HG03060 (cell line): ENCODE measurements at regions not wholly inside any gene's neighbourhood (a gene's known extent, or its start where the extent isn't known, plus 50 kb on each side); places are given as distances from the start of the nearest gene placed in this dataset.
"Not testable (repeated sequence)": the region's sequence is repeated elsewhere in the genome, so short reads cannot be mapped to it uniquely, and the experiment has no call there.

Source experiments
- ATAC-seq: cut with Tn5 transposase; IDR thresholded peaks from one replicate; pipeline ENCODE4 v1.9.1; 2021; ENCODE audit warnings: low read depth, moderate number of reproducible peaks; ENCODE audit not compliant: unreplicated experiment

DNA sequence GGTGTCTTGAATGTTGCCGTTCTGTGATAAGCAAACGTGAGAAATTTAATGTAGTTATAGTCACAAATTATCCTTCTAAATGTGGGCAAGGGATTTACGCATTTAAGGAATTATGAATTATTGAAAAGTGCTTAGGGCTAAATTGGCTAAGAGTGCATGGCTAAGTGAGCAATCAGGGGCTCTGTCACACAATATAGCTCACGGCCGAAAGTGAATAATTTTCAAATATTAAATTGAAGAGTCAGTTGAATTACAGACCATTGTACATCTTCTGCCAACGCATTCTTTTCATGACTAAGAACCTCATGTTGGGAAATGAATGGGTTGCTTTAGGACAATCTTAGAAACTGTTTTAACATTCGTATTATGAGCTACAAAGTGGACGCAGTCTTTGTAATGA is 1832.9 kb upstream of the LRRTM1 start:
- ATAC-seq = no peak

DNA sequence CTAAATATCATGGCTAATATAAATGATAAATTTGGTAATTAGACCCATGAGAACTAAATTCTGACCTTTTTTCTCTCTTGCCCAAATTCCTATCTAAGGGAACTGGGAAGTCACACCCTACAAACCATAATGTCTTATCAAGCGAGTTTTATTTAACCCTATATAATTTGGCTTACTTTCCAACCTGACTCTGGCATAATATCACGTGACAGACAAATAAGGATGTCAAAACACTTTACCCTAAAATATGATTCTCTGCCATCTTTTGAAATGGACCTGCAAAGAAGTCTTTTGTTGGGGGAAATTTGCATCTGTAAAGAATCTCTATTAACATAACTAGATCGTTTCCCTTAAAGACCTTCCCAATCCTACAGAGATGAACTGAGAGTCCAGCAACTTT is 1823.5 kb upstream of the LRRTM1 start:
- ATAC-seq = no peak

- ATAC-seq = no peak
Observed at GRCh38 chr2:82124629-82125028, 1820.1 kb upstream of the LRRTM1 start.

GRCh38 chr2:82120654-82121053 is 1816.1 kb upstream of the LRRTM1 start:
- no peak for ATAC-seq

DNA sequence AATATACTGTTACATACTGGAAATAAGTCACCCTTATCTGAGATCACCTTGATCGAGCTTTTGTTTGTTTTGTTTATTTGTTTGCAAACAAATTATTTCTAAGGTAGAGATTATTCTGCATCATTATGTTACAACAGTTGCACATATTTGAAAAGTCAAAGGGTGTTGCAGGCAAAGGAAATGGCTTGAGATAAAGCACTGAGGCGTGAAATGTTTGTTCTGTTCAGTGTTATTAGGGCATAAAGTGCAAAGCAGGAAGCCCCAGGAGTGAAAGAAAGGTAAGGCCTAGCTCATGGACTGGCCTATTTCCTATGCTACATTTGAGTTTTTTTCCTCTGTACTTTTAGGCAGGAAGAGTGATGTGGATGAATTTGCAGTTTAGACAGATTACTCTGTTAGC is 1815.6 kb upstream of the LRRTM1 start:
- no peak for ATAC-seq

DNA sequence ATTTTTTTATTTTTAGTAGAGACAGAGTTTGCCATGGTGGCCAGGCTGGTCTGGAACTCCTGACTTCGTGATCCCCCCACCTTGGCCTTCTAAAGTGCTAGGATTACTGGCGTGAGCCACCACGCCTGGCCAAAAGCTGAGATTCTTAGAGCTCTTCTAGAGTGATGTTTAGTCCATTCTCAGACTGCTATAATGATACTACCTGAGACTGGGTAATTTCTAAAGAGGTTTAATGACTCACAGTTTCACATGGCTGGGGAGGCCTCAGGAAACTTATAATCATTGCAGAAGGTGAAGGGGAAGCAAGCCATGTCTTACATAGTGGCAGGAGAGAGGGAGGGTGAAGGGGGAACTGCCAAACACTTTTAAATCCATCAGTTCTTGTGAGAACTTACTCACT is 1804.9 kb upstream of the LRRTM1 start:
- no peak for ATAC-seq

DNA sequence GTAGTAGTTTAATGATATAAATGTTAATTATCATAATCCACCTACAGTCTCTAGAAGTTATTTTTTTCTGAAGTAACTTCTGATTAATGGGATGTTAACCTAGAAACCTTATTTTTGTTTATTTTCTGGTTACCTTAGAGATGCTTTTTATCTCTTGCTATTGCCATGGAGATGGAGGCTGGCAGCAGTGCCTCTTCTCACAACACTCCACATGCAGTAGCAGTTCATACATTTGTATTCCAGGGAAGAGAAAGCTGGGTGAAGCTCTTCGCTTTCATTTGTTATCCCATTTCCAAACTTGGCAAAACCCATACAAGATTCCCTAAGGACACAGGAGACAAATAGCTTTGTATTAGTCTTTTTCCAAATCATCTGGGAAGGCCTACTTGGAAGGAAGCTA is 1794.1 kb upstream of the LRRTM1 start:
- no peak for ATAC-seq

GRCh38 chr2:82089518-82089917 is 1785.0 kb upstream of the LRRTM1 start:
- no peak for ATAC-seq

- ATAC-seq = no peak
Observed at GRCh38 chr2:82084679-82085392, 1780.3 kb upstream of the LRRTM1 start.

DNA sequence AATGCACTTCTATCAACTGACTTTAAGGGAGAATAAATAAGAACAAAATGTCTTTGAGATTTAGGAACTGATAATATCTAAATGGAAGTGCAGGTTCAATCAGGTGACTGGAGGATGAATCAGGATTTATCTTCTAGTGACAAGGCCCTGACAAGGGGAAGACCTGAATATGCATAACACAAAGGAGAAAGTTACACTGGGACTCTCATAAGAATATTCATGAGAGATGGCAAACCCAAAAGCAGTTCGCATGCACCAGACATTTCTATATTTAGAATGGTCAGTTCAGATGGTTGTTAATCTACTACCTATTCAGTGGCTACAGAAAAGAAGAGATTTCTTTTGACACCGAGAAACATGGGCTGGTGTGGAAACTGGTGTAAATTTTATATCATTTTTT is 1771.3 kb upstream of the LRRTM1 start:
- ATAC-seq = no peak

DNA sequence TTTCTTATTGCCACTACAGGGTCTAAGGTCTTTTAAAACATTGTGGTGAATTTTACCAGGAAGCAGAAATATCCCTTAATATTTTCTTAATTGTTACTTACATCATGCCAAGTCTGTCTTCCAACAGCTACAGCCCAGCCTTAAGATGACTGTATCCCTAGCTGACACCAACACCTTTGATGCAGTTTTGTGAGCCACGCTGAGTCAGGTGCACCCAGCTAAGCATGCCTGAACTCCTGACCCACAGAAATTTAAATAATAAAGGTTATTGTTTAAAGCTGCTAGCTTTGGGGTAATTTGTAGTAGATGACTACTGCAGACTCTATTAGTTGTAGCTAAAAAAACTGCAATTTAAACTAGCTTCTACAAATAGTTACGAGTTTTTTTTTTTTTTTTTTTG is 1757.9 kb upstream of the LRRTM1 start:
- no peak for ATAC-seq

- no peak for ATAC-seq
Observed at GRCh38 chr2:82055846-82056245, 1751.3 kb upstream of the LRRTM1 start.

DNA sequence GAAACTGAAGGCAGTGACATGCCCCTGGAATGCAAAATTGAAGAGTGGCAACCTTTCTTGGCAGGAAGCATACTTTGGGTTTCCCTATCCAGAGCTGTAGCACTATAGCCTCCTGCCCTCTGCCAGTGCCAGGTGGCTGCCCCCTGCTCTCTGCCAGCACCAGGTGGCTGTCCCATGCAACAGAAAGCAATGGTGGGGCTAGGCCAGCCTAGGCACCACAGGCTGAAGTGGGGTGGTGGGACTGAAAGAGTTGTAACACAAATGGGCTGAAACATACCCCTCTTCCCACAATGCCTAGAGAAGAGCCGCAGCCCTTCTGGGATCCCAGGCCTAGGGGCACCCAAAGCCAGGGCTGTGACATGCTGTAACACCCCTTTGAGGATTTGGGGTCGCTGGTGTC is 1739.3 kb upstream of the LRRTM1 start:
- no peak for ATAC-seq

GRCh38 chr2:82027921-82028615 is 1723.5 kb upstream of the LRRTM1 start:
- ATAC-seq = no peak

DNA sequence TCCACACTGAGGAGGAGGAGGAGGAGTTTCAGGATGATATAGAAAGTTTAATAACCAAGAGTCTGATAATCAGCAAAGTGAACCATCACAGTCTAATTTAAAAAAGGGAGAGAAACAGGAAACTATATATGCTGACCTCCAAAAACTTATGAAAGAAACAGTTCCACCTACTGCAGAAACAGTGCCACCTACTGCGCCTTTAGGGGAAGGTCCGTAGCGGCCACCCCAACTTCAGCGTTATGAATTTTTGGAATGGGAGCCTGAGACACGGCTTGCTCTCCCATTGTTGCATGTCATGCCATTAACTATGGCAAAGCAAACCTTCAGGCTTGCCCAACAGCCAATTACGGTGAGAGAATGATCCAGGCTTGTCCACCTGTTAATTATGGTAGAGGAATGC is 1719.2 kb upstream of the LRRTM1 start:
- ATAC-seq = no peak

GRCh38 chr2:82013641-82014040 is 1709.1 kb upstream of the LRRTM1 start:
- ATAC-seq = no peak

DNA sequence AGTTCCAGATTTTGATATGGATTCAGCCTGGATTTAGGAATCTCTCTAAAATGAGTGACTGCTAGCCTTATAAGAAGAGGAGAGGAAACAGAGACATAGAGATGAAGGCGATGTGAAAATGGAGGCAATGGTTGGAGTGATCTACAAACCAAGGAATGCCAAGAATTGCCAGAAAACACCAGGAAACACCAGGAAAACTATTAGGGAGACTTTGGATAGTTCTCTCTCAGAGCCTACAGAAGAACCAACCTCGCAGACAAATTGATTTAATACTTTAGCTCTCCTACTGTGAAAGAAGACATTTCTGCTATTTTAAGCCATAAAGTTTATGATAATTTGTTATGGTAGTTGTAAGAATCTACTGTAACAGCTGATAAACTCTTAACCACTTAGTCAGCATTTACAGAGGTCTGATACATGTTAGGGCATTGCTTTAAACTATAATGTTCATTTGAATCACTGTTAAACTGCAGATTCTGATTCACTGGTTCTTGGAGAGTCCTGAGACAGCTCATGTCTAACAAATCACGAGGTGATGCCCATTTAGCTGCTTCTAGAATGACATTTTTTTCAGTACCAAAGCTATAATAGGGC is 1702.6 kb upstream of the LRRTM1 start:
- no peak for ATAC-seq

GRCh38 chr2:82005889-82006288 is 1701.3 kb upstream of the LRRTM1 start:
- ATAC-seq = not testable (repeated sequence)

GRCh38 chr2:82001614-82002013 is 1697.1 kb upstream of the LRRTM1 start:
- no peak for ATAC-seq

DNA sequence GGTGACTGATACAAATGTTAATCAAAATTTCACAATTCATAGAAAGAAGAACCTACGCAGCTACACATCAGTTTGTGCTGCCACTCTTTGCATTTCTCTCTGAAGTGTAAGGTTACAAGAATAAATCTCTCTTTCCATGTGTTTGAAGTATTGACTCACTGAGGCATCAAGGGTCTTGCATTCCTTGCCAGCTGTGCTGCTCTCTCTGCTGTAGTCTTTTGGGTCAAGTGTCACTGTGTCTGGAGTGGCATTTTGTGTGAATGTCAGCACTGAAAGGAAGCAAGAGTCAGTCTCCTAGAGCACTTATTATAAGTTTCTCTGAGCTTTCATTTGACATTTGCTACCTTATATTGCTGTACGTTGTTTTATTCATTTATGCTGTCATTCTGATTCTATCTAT is 1696.1 kb upstream of the LRRTM1 start:
- no peak for ATAC-seq

DNA sequence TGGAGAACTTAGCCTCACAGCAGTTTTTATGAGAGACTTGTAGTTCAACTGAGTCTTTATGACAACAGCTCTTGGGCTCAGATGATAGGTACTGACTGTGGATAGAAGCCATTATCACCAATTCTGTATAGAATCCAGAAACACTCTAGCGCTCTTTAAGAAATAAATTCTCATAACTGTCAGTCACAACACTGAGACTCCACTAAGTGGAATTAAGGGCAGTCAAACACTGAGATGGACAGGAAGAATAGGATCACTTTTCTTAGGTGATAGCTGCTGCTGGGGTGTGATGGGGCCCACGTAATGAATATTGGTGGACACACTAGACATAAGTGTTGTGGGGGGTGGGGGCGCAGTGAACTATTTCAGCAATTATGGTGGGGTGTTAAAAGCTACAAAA is 1691.8 kb upstream of the LRRTM1 start:
- ATAC-seq = no peak

DNA sequence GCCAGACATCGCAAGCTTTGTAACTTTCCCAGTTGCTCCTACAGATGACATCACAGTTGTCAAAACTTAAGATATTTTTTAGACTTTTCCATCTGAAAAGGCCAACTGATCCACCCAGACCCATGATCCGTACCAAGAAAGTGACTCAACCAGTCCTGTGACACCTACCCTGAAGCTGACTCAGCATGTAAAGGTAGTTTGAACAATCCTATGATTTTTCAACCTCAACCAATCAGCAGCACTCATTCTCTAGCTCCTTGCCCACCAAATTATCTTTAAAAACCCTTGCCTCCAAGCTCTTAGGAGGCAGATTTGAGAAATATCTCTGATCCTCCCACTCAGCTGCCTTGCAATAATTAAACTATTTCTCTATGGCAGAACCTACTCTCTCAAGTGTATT is 1686.7 kb upstream of the LRRTM1 start:
- ATAC-seq = no peak
